Fibroblast of peridontal ligament (primary cell): ENCODE measurements at regions not wholly inside any gene's neighbourhood (a gene's known extent, or its start where the extent isn't known, plus 50 kb on each side); places are given as distances from the start of the nearest gene placed in this dataset.

Experiments used
- DNase-seq: peaks from one replicate; pipeline ENCODE4 v3.0.0-alpha.2; 2010; ENCODE audit errors: extremely low read depth

DNA sequence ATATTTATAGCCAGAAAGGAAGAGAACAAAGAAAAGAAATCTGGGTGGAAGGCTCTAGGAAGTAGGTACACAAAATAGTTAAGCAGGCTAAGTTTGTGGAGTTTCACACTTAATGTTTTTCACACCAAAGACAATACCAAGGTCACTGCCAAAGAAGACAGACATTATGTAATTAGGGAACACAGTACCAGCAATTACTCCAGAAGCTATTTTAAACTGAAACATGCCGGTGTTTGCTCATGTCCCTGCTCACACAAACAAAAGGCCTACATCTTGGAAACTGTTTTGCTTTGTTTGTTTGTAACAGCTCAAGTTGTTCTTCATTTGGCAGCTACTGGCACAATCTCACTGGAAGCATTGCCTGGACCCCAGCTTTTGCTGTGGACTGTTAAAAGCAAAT lies 88.5 kb upstream of the DAB1 start:
- no peak for DNase-seq

GRCh38 chr1:57506941-57507340 lies 83.1 kb upstream of the DAB1 start:
- DNase-seq, result no peak

- DNase-seq, result no peak
These were observed 79.5 kb upstream of the DAB1 start for GRCh38 chr1:57503337-57503736.

DNA sequence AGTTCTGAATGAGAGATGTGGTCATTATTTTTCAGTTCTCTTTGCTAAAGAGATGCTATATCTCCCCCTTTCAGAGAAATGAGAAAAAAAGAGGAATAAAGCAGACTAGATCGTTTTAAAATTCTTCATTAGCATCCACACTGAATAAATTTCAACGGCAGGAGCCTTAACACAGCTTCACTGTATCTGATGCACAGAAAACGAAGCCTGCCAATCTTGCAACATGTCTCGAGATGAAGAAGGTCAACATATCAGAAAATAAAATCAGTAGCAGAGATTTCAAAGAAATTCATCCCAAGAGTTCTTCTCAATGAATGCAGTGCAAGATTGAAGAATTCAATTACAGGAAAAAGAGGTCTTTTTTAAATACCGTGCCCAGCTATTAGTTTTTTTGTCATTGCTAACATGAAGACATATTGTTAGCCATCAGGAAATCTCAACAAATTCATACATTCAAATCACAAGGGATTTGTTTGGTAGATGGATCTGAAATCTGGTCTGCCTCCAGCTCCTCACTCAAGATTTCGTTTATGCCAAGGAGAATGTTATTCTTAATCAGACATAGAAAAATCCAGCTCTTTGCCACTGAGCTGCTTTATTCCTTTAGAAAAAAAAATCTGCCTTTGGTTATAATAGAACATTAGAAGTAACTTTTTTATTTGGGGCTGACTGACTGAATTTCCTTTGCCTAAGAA lies 76.4 kb upstream of the DAB1 start:
- peak; percentile 13 for DNase-seq

GRCh38 chr1:57494530-57495079 lies 70.7 kb upstream of the DAB1 start:
- no peak for DNase-seq

DNA sequence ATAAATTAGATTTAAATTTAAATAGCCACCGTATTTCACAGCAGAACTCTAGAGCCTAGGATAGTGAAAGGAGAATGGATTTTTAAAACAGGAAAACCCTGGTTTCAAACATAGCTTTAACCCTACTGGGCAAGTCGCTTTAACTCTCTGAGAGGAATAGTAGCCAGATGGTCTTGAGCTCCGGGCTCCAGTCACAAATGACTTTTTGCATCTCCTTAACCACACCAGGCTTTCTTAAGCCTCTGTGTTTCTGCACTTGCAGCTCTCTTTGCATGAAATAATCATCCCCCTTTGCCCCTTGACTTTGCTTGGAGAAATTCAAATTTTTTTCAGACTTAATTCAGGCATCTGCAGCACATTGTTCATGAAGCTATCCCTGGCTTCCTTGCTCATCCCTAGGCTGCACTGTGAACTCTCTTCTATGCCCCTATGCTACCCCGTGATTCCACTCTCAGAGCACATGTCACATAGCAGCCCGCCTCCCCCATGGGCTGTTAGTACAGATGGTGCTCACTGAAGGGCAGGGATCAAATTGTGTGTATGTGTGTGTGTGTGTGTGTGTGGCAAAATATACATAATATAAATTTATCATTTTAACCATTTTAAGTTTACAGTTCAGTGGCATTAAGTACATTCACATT lies 68.8 kb upstream of the DAB1 start:
- no peak for DNase-seq

DNA sequence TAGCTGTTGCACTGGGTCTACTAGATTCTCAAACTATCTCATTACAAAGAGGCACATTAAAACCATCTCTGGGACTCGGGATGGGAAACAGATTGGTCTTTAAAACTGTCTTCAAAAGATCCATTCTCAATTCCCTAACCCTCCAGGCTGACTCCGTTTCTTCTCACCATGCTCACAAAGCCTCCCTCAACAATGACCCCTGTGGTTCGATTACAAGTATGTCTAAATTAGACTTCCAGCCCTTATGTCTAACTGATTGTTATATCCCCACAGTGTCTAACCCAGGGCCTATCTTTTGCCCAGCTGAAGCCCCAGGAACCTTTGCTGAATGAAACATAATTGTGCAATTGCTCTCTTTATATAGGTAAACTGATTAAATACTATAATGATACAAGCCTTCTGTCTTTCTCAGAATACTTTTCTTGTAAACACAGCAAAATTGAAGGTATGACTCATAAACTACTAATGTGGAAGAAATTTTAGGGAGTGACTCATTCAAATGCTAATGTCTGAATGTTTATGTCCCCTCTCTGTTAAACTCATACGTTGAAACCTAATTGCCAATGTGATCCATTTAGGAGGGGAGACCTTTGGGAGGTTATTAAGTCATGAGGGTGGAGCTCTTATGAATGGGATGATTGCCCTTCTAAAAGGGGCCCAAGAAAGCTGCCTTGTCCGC lies 65.6 kb upstream of the DAB1 start:
- peak; percentile 86 for DNase-seq

- DNase-seq, result peak; percentile 62
These were observed 61.8 kb upstream of the DAB1 start for GRCh38 chr1:57485643-57486042.

DNA sequence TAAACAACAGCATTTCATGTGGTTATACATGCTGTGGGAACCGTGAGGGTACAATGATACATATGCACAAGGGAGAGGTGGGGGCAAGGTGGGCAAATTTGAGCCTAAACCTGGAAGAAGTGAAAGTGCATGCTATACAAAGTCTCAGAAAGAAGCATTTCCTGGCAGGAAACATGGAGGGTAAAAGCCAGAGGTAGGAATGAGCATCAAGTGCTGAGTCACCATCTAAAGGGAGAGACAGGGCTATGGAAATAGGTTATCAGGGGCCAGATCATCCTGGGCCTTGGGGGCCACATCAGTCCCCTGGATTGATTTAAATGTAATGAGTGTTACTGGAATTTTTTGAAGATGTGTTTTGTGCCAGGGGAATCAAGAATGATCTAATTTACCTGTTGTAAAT lies 60.1 kb upstream of the DAB1 start:
- no peak for DNase-seq

- no peak for DNase-seq
These were observed 55.6 kb upstream of the DAB1 start for GRCh38 chr1:57479471-57479870.

DNA sequence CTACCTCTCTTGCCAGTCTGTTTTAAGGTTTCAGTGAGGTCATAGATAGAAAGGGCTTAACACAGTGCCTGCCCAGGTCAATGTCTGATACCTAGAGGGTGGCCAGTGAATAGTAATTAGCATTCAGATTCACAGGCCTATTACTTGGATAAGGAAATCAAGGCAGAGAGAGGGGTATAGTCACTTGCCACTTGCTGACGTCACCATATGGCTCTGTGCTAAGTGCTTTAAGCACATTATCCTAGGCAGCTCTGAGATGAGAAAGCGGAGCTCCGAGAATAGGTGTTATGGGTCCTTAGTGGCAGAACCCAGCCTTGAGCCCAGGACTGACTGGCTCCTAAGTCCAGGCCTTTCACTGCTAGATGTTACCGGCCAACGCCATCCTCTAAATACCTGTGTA lies 51.5 kb upstream of the DAB1 start:
- no peak for DNase-seq

- peak; percentile 49 for DNase-seq
These were observed 50.4 kb upstream of the DAB1 start for GRCh38 chr1:57474137-57474750.
